ENCODE measurements at regions not wholly inside any gene's neighbourhood (a gene's known extent, or its start where the extent isn't known, plus 50 kb on each side); places are given as distances from the start of the nearest gene placed in this dataset.

DNA sequence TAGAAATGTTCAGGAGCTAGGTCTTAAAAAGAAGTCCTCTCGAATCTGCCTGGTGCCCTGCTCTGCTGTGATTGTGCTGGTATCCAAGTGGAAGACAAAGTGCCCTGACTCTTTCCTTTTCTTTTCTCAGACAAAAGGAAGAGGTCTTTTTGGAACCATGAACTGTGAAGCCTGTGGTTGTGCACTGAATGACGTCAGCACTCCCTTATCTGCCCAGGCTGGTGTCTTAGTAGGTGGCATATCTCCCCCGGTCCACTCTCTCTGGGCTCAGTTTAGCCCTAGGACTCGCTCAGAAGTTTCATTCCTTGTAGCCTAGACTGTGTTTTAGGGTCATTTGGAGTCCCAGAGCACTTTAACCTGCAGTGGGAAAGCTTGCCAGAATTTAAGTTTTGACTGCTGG is 400.3 kb upstream of the CT83 start:
- Mint-ChIP-seq H3K4me3 (no peak overlapping the region), H3K36me3 (ENCODE audit: insufficient read depth in 1 of 3, low read depth in 3 of 3) (peaks cover 0 to 9% (median 2%) of the 10 kb centered on the region in 3 experiments; a peak in 2 of 7 replicates), H3K4me1 (peaks cover 0 to 16% of the 10 kb centered on the region in 2 experiments; a peak in 2 of 4 replicates), H3K9me3 (peaks cover 0 to 3% of the 10 kb centered on the region in 2 experiments; a peak in 3 of 5 replicates), H3K27me3 (ENCODE audit: low read depth) (no peaks in the 10 kb centered on the region), H3K27ac (no peak overlapping the region; a peak in 1 of 7 replicates)
- H3K4me1 ChIP-seq (ENCODE audit: insufficient read depth, low read length), result no peaks in the 10 kb centered on the region
- TF ChIP-seq, protein P1, sequence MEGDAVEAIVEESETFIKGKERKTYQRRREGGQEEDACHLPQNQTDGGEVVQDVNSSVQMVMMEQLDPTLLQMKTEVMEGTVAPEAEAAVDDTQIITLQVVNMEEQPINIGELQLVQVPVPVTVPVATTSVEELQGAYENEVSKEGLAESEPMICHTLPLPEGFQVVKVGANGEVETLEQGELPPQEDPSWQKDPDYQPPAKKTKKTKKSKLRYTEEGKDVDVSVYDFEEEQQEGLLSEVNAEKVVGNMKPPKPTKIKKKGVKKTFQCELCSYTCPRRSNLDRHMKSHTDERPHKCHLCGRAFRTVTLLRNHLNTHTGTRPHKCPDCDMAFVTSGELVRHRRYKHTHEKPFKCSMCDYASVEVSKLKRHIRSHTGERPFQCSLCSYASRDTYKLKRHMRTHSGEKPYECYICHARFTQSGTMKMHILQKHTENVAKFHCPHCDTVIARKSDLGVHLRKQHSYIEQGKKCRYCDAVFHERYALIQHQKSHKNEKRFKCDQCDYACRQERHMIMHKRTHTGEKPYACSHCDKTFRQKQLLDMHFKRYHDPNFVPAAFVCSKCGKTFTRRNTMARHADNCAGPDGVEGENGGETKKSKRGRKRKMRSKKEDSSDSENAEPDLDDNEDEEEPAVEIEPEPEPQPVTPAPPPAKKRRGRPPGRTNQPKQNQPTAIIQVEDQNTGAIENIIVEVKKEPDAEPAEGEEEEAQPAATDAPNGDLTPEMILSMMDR (conservative IDR thresholded peaks at IDR 0.05), result no peak
- no peak overlapping the region for H3K4ac ChIP-seq (ENCODE audit: low read depth, low read length)
- no peak overlapping the region for H4K5ac ChIP-seq (ENCODE audit: insufficient read length, low read depth, low read length)
- no peak overlapping the region for H3K9ac ChIP-seq (ENCODE audit: extremely low read depth, insufficient read length, low read length)
- H3K79me1 ChIP-seq (ENCODE audit: insufficient read depth, low read depth, low read length, poor library complexity, severe bottlenecking), result no peaks in the 10 kb centered on the region
- no peak overlapping the region for H3K23ac ChIP-seq (ENCODE audit: insufficient read length, low read depth, low read length)
- no CpG with 5 or more reads among the region's 4 CpGs for WGBS (ENCODE audit: extremely low coverage, insufficient read length, low lambda C conversion rate)
- no peak overlapping the region for H3K4me2 ChIP-seq (ENCODE audit: insufficient read depth, insufficient read length, low read length)
- H3K14ac ChIP-seq (ENCODE audit: insufficient read depth, low read length), result no peak overlapping the region
- no peak for DNase-seq
- H4K20me1 ChIP-seq (ENCODE audit: control insufficient read depth, insufficient read depth, insufficient read length), result no peaks in the 10 kb centered on the region
- H3T11ph ChIP-seq (ENCODE audit: low read length), result no peak overlapping the region
- H2AK5ac ChIP-seq (ENCODE audit: insufficient read length, low read length), result no peak overlapping the region
- no peak overlapping the region for H2BK12ac ChIP-seq (ENCODE audit: insufficient read length, low read depth, low read length)
- H2BK20ac ChIP-seq (ENCODE audit: low read depth, low read length, poor library complexity, severe bottlenecking), result no peak overlapping the region
- no peak overlapping the region for H2BK120ac ChIP-seq (ENCODE audit: low read depth, low read length, poor library complexity, severe bottlenecking)
- no peak overlapping the region for H2BK5ac ChIP-seq (ENCODE audit: insufficient read length, low read length)
- H3K27ac ChIP-seq (ENCODE audit: insufficient read length, low read depth, low read length), result no peak overlapping the region
- no peaks in the 10 kb centered on the region for H3K27me3 ChIP-seq (ENCODE audit: insufficient read depth, low read length)
- no peaks in the 10 kb centered on the region for H3K23me2 ChIP-seq (ENCODE audit: insufficient read length, low read depth, low read length, poor library complexity, severe bottlenecking)
- H4K91ac ChIP-seq (ENCODE audit: insufficient read length, low read depth, low read length), result no peak overlapping the region
- no peak overlapping the region for H3K18ac ChIP-seq (ENCODE audit: insufficient read length, low read depth, low read length)
- no peak overlapping the region for H2AFZ ChIP-seq (ENCODE audit: low read length)
- H2BK15ac ChIP-seq (ENCODE audit: low read depth, low read length), result no peak overlapping the region
- H3K9me3 ChIP-seq (ENCODE audit: control insufficient read depth, low read depth, low read length), result no peaks in the 10 kb centered on the region
- H4K8ac ChIP-seq (replicated peaks; ENCODE audit: insufficient read length, low read depth, low read length), result no peak overlapping the region
- no peak overlapping the region for H3K56ac ChIP-seq (ENCODE audit: insufficient read length, low read depth, low read length)
- H3K79me2 ChIP-seq (ENCODE audit: insufficient read depth, low read length), result no peaks in the 10 kb centered on the region
